Right renal cortex interstitium (tissue), 3 donors: ENCODE measurements at regions not wholly inside any gene's neighbourhood (a gene's known extent, or its start where the extent isn't known, plus 50 kb on each side); places are given as distances from the start of the nearest gene placed in this dataset.
"Not testable (repeated sequence)": the region's sequence is repeated elsewhere in the genome, so short reads cannot be mapped to it uniquely, and the experiment has no call there.

Experiments
- DNase-seq, 3 donors: peaks; one replicate each; pipeline ENCODE4 v3.0.0-alpha.2; 2013; ENCODE audit warnings: low read depth in 3 of 3, low spot score in 2 of 3

GRCh38 chr10:123309731-123310130 is 155.5 kb downstream of the BUB3 start:
- no peak for DNase-seq

GRCh38 chr10:123316776-123317175 is 162.6 kb downstream of the BUB3 start:
- DNase-seq: no peak

GRCh38 chr10:123318516-123318915 is 164.3 kb downstream of the BUB3 start:
- no peak for DNase-seq

- DNase-seq: no peak
Measured at GRCh38 chr10:123320091-123320490, 165.9 kb downstream of the BUB3 start.

GRCh38 chr10:123323884-123324283 is 169.7 kb downstream of the BUB3 start:
- no peak for DNase-seq

GRCh38 chr10:123325663-123326190 is 171.5 kb downstream of the BUB3 start:
- no peak for DNase-seq

GRCh38 chr10:123326674-123327073 is 172.5 kb downstream of the BUB3 start:
- no peak for DNase-seq

GRCh38 chr10:123327450-123327849 is 173.2 kb downstream of the BUB3 start:
- no peak for DNase-seq

GRCh38 chr10:123327896-123328295 is 173.7 kb downstream of the BUB3 start:
- DNase-seq: no peak

GRCh38 chr10:123331438-123331837 is 177.2 kb downstream of the BUB3 start:
- no peak for DNase-seq

- no peak for DNase-seq
Measured at GRCh38 chr10:123346581-123346980, 192.4 kb downstream of the BUB3 start.

GRCh38 chr10:123348691-123349572 is 194.7 kb downstream of the BUB3 start:
- DNase-seq: no peak

GRCh38 chr10:123351715-123352114 is 197.5 kb downstream of the BUB3 start:
- no peak for DNase-seq

- no peak for DNase-seq
Measured at GRCh38 chr10:123354521-123354920, 200.3 kb downstream of the BUB3 start.

GRCh38 chr10:123355748-123356481 is 201.7 kb downstream of the BUB3 start:
- DNase-seq: no peak

- DNase-seq: no peak
Measured at GRCh38 chr10:123356799-123357198, 202.6 kb downstream of the BUB3 start.

GRCh38 chr10:123357421-123357930 is 203.3 kb downstream of the BUB3 start:
- DNase-seq: peak; percentile 53 to 67 (median 60)

- no peak for DNase-seq
Measured at GRCh38 chr10:123359539-123359938, 205.3 kb downstream of the BUB3 start.

- no peak for DNase-seq
Measured at GRCh38 chr10:123361832-123362231, 207.6 kb downstream of the BUB3 start.

- no peak for DNase-seq
Measured at GRCh38 chr10:123367195-123367594, 213.0 kb downstream of the BUB3 start.

GRCh38 chr10:123371626-123372025 is 217.4 kb downstream of the BUB3 start:
- not testable (repeated sequence) for DNase-seq
